ENCODE measurements at regions not wholly inside any gene's neighbourhood (a gene's known extent, or its start where the extent isn't known, plus 50 kb on each side); places are given as distances from the start of the nearest gene placed in this dataset.
"Not testable (repeated sequence)": the region's sequence is repeated elsewhere in the genome, so short reads cannot be mapped to it uniquely, and the experiment has no call there.

GRCh38 chr2:39851651-39852110, 72.6 kb upstream of the THUMPD2 start:
- H3K4me1 ChIP-seq (ENCODE audit: control insufficient read depth, insufficient read depth, low read length), result peaks cover 12% of the 10 kb centered on the region
- H3K4me3 ChIP-seq (ENCODE audit: low read depth, low read length), result no peak overlapping the region; the same call in 1 of the 2 replicates

GRCh38 chr2:39851251-39851650, 72.2 kb upstream of the THUMPD2 start:
- no peak overlapping the region; the same call in 1 of the 2 replicates for H3K4me3 ChIP-seq (ENCODE audit: low read depth, low read length)

More at GRCh38 chr2:39851651-39852110, 72.6 kb upstream of the THUMPD2 start:
- no peaks in the 10 kb centered on the region for H3K27me3 ChIP-seq (ENCODE audit: control insufficient read depth, insufficient read depth, low read length)
- H3K9ac ChIP-seq (ENCODE audit: low read depth, low read length), result no peak overlapping the region
- H3K36me3 ChIP-seq (ENCODE audit: control insufficient read depth, insufficient read depth, low read length), result no peaks in the 10 kb centered on the region
- no peaks in the 10 kb centered on the region for H3K9me3 ChIP-seq (ENCODE audit: control insufficient read depth, insufficient read depth, low read length)
- peak overlapping the region; percentile 43 for H3K27ac ChIP-seq (ENCODE audit: low read depth, low read length)

DNA sequence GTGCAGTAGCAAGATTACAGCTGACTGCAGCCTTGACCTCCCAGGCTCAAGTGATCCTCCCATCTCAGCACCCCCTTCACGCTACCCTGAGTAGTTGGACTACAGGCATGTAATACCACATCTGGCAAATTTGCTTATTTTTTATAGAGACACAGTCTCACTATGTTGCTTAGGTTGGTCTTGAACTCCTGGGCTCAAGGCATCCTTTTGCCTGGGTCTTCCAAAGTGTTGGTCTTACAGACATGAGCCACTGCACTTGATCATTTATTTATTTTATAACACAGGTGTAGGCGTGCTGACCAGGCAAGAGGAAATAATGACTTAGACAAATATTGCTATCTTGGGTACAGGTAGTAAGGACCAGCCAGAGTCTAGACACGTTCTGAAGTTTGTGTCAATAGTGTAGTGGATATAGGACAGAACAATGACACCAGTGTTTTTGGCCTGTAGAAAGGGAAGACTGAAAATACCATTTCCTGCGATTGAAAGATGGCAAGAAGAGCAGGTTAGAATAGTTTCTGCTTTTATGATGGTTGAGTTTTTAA, 71.0 kb upstream of the THUMPD2 start:
- Histone ChIP-seq H3K36me3 (ENCODE audit: control insufficient read depth, insufficient read depth, low read length) (no peaks in the 10 kb centered on the region), H3K4me3 (ENCODE audit: low read depth, low read length) (no peak overlapping the region), H3K27me3 (ENCODE audit: control insufficient read depth, insufficient read depth, low read length) (no peaks in the 10 kb centered on the region), H3K27ac (ENCODE audit: low read depth, low read length) (no peak overlapping the region), H3K9me3 (ENCODE audit: control insufficient read depth, insufficient read depth, low read length) (no peaks in the 10 kb centered on the region), H3K4me1 (ENCODE audit: control insufficient read depth, insufficient read depth, low read length) (peaks cover 12% of the 10 kb centered on the region), H3K9ac (ENCODE audit: low read depth, low read length) (no peak overlapping the region)

More at GRCh38 chr2:39851251-39851650, 72.2 kb upstream of the THUMPD2 start:
- Histone ChIP-seq H3K27me3 (ENCODE audit: control insufficient read depth, insufficient read depth, low read length) (no peaks in the 10 kb centered on the region), H3K9me3 (ENCODE audit: control insufficient read depth, insufficient read depth, low read length) (no peaks in the 10 kb centered on the region), H3K9ac (ENCODE audit: low read depth, low read length) (no peak overlapping the region), H3K27ac (ENCODE audit: low read depth, low read length) (peak overlapping the region; percentile 43), H3K4me1 (ENCODE audit: control insufficient read depth, insufficient read depth, low read length) (peaks cover 12% of the 10 kb centered on the region), H3K36me3 (ENCODE audit: control insufficient read depth, insufficient read depth, low read length) (no peaks in the 10 kb centered on the region)

- H3K27me3 ChIP-seq (ENCODE audit: control insufficient read depth, insufficient read depth, low read length), result no peaks in the 10 kb centered on the region
- no peaks in the 10 kb centered on the region for H3K9me3 ChIP-seq (ENCODE audit: control insufficient read depth, insufficient read depth, low read length)
- H3K36me3 ChIP-seq (ENCODE audit: control insufficient read depth, insufficient read depth, low read length), result no peaks in the 10 kb centered on the region
- H3K4me1 ChIP-seq (ENCODE audit: control insufficient read depth, insufficient read depth, low read length), result peaks cover 12% of the 10 kb centered on the region
- H3K9ac ChIP-seq (ENCODE audit: low read depth, low read length), result no peak overlapping the region
- no peak overlapping the region for H3K27ac ChIP-seq (ENCODE audit: low read depth, low read length)
- H3K4me3 ChIP-seq (ENCODE audit: low read depth, low read length), result no peak overlapping the region
Observed at GRCh38 chr2:39849064-39849463, 70.0 kb upstream of the THUMPD2 start.

DNA sequence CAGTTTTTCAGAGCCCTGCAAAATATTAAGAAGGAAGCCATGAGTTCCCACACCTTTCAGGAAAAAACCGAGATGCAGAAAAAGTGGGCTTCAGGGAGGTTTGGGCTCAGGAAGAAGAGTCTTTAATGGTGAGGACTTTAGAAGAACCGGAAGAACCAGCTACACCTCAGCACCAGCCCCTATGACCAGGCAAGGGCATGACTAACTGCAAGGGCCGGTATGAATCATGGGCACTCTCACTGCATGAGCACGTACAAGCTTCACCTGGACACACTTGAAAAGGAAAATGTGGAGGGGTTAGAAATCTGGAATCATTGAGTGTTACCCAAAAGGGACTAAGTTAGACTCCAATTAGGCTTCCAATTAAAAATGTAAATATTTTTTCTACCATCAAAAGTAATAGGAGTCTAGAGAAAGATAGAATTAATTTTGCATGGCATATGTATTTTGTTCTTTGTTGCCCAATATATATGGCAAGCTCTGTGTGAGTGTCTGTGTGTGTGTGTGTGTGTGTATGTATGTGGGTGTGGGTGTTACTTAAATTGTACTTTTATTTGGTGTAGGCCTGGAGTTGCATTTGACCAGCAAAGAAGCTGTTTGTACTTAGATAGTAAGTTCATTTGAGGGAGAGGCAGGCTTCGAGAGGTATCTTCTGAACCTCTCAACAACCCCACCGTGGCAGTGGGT, 66.5 kb upstream of the THUMPD2 start:
- no peak overlapping the region for H3K4me3 ChIP-seq (ENCODE audit: low read depth, low read length)
- H3K27ac ChIP-seq (ENCODE audit: low read depth, low read length), result no peak overlapping the region
- H3K27me3 ChIP-seq (ENCODE audit: control insufficient read depth, insufficient read depth, low read length), result no peaks in the 10 kb centered on the region
- no peak overlapping the region for H3K9ac ChIP-seq (ENCODE audit: low read depth, low read length)
- H3K4me1 ChIP-seq (ENCODE audit: control insufficient read depth, insufficient read depth, low read length), result no peaks in the 10 kb centered on the region; the same call in 1 of the 2 replicates
- H3K9me3 ChIP-seq (ENCODE audit: control insufficient read depth, insufficient read depth, low read length), result no peaks in the 10 kb centered on the region
- no peaks in the 10 kb centered on the region for H3K36me3 ChIP-seq (ENCODE audit: control insufficient read depth, insufficient read depth, low read length)

DNA sequence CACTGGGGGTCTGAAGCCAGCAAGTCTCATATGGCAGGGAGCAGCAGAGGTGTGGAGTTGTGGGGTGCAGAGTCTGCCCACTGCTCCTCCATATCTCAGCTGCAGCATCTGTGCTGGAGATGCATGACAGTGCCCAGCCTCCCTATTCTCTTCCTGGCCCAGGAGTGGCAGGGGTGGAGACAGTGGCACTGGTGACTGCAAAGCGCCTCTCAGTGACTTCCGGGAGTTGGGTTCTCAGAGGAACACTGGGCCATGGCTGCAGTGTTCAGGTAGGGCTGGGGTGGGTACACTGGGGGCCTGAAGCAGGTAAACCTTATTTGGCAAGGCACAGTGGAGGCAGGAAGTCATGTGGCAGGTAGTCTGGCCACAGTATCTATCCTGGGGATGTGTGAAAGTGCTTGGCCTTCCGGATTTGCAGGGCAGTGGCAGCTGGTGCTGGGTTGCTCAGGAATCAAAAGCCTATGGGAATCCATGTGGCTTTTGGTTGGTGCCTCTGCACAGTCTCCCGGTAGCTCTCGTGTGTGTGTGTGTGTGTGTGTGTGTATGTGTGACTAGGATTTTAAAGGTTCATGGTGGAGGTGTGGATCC, 60.3 kb upstream of the THUMPD2 start:
- Histone ChIP-seq H3K27ac (ENCODE audit: low read depth, low read length) (no peak overlapping the region), H3K4me1 (ENCODE audit: control insufficient read depth, insufficient read depth, low read length) (no peaks in the 10 kb centered on the region), H3K4me3 (ENCODE audit: low read depth, low read length) (no peak overlapping the region), H3K27me3 (ENCODE audit: control insufficient read depth, insufficient read depth, low read length) (no peaks in the 10 kb centered on the region), H3K9me3 (ENCODE audit: control insufficient read depth, insufficient read depth, low read length) (no peaks in the 10 kb centered on the region), H3K9ac (ENCODE audit: low read depth, low read length) (no peak overlapping the region), H3K36me3 (ENCODE audit: control insufficient read depth, insufficient read depth, low read length) (no peaks in the 10 kb centered on the region)

DNA sequence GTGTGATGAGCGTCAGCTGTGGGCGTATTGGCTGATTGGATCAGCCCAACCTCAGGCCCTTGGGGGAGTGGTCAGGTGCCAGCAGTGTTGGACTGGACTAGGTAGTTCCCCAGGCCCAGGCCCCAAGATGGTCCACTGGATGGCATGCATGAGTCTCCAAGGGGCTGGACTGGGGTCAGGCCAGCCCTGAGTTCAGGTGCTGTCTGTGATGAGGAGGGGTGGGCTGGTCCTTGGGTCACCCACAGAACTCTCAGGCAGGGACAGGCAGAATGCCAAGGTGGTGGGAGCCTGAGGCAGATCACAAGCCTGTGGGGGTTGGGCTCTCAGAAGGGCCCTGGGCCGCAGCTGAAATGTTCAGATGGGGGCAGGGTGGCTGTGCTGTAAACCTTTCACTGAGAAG, 59.5 kb upstream of the THUMPD2 start:
- H3K36me3 ChIP-seq (ENCODE audit: control insufficient read depth, insufficient read depth, low read length), result no peaks in the 10 kb centered on the region
- H3K27me3 ChIP-seq (ENCODE audit: control insufficient read depth, insufficient read depth, low read length), result no peaks in the 10 kb centered on the region
- no peak overlapping the region for H3K27ac ChIP-seq (ENCODE audit: low read depth, low read length)
- no peaks in the 10 kb centered on the region for H3K4me1 ChIP-seq (ENCODE audit: control insufficient read depth, insufficient read depth, low read length)
- H3K9me3 ChIP-seq (ENCODE audit: control insufficient read depth, insufficient read depth, low read length), result no peaks in the 10 kb centered on the region
- no peak overlapping the region for H3K9ac ChIP-seq (ENCODE audit: low read depth, low read length)
- H3K4me3 ChIP-seq (ENCODE audit: low read depth, low read length), result no peak overlapping the region

- Histone ChIP-seq H3K4me3 (ENCODE audit: low read depth, low read length) (no peak overlapping the region), H3K27me3 (ENCODE audit: control insufficient read depth, insufficient read depth, low read length) (no peaks in the 10 kb centered on the region), H3K4me1 (ENCODE audit: control insufficient read depth, insufficient read depth, low read length) (no peaks in the 10 kb centered on the region), H3K36me3 (ENCODE audit: control insufficient read depth, insufficient read depth, low read length) (no peaks in the 10 kb centered on the region), H3K9me3 (ENCODE audit: control insufficient read depth, insufficient read depth, low read length) (no peaks in the 10 kb centered on the region), H3K27ac (ENCODE audit: low read depth, low read length) (no peak overlapping the region), H3K9ac (ENCODE audit: low read depth, low read length) (no peak overlapping the region)
Observed at GRCh38 chr2:39837856-39838453, 58.9 kb upstream of the THUMPD2 start.

GRCh38 chr2:39836638-39837037, 57.6 kb upstream of the THUMPD2 start:
- Histone ChIP-seq H3K36me3 (ENCODE audit: control insufficient read depth, insufficient read depth, low read length) (no peaks in the 10 kb centered on the region), H3K9me3 (ENCODE audit: control insufficient read depth, insufficient read depth, low read length) (no peaks in the 10 kb centered on the region), H3K27me3 (ENCODE audit: control insufficient read depth, insufficient read depth, low read length) (no peaks in the 10 kb centered on the region), H3K27ac (ENCODE audit: low read depth, low read length) (no peak overlapping the region), H3K4me3 (ENCODE audit: low read depth, low read length) (no peak overlapping the region), H3K9ac (ENCODE audit: low read depth, low read length) (no peak overlapping the region), H3K4me1 (ENCODE audit: control insufficient read depth, insufficient read depth, low read length) (no peaks in the 10 kb centered on the region)

DNA sequence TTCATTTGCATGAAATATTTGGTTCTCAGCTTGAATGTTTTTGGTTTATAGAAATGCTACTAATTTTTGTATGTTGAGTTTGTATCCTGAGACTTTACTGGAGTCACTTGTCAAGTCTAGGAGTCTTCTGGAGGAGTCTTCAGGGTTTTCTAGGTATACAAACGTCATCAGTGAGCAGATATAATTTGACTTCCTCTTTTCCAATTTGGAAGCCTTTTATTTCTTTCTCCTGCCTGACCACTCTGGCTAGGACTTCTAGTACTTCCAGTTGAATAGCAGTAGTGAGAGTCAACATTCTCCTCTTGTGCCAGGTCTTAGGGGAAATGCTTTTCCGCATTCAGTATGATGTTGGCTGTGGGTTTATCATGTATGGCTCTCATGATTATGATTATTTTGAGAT, 55.4 kb upstream of the THUMPD2 start:
- no peaks in the 10 kb centered on the region for H3K4me1 ChIP-seq (ENCODE audit: control insufficient read depth, insufficient read depth, low read length)
- H3K27me3 ChIP-seq (ENCODE audit: control insufficient read depth, insufficient read depth, low read length), result no peaks in the 10 kb centered on the region
- H3K4me3 ChIP-seq (ENCODE audit: low read depth, low read length), result no peak overlapping the region
- no peaks in the 10 kb centered on the region for H3K9me3 ChIP-seq (ENCODE audit: control insufficient read depth, insufficient read depth, low read length)
- no peaks in the 10 kb centered on the region for H3K36me3 ChIP-seq (ENCODE audit: control insufficient read depth, insufficient read depth, low read length)
- H3K9ac ChIP-seq (ENCODE audit: low read depth, low read length), result no peak overlapping the region
- no peak overlapping the region for H3K27ac ChIP-seq (ENCODE audit: low read depth, low read length)

DNA sequence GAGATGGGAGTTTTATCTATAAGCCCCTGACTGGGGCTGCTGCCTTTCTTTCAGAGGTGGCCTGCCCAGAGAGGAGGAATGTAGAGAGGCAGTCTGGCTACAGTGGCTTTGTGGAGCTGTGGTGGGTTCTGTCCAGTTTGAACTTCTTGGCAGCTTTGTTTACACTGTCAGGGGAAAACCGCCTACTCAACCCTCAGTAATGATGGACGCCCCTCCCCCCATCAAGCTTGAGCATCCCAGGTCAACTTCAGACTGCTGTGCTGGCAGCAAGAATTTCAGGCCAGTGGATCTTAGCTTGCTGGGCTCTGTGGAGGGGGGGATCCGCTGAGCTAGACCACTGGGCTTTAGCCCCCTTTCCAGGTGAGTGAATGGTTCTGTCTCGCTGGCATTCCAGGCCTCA, 51.6 kb upstream of the THUMPD2 start:
- not testable (repeated sequence) for H3K4me1 ChIP-seq (ENCODE audit: control insufficient read depth, insufficient read depth, low read length); H3K36me3 ChIP-seq (ENCODE audit: control insufficient read depth, insufficient read depth, low read length); H3K4me3 ChIP-seq (ENCODE audit: low read depth, low read length); H3K27ac ChIP-seq (ENCODE audit: low read depth, low read length); H3K27me3 ChIP-seq (ENCODE audit: control insufficient read depth, insufficient read depth, low read length); H3K9ac ChIP-seq (ENCODE audit: low read depth, low read length); H3K9me3 ChIP-seq (ENCODE audit: control insufficient read depth, insufficient read depth, low read length)
